ENCODE measurements at regions not wholly inside any gene's neighbourhood (a gene's known extent, or its start where the extent isn't known, plus 50 kb on each side); places are given as distances from the start of the nearest gene placed in this dataset.

GRCh38 chr4:108375434-108375833 is 206.7 kb upstream of the LEF1 start:
- Histone ChIP-seq H3K4me1 (ENCODE audit: control insufficient read depth, insufficient read depth, low read length) (peaks cover 8% of the 10 kb centered on the region), H3K27ac (ENCODE audit: insufficient read depth, low read depth, low read length, poor library complexity, severe bottlenecking) (no peak overlapping the region), H3K9me3 (ENCODE audit: control insufficient read depth, low read length) (no peaks in the 10 kb centered on the region), H3K4me3 (ENCODE audit: insufficient read depth, low read depth, low read length) (no peak overlapping the region), H3K36me3 (ENCODE audit: control insufficient read depth, insufficient read depth, low read length) (no peaks in the 10 kb centered on the region), H3K27me3 (ENCODE audit: control insufficient read depth, insufficient read depth, low read length, poor library complexity, severe bottlenecking) (no peaks in the 10 kb centered on the region)
- WGBS, 2 experiments: 88 to 90% methylated on average over 3 of the region's 3 CpGs

GRCh38 chr4:108372681-108373080 is 203.9 kb upstream of the LEF1 start:
- 90 to 96% methylated on average over 5 of the region's 5 CpGs for WGBS, 2 experiments
- Histone ChIP-seq H3K27ac (ENCODE audit: insufficient read depth, low read depth, low read length, poor library complexity, severe bottlenecking) (no peak overlapping the region), H3K4me1 (ENCODE audit: control insufficient read depth, insufficient read depth, low read length) (peaks cover 12% of the 10 kb centered on the region), H3K27me3 (ENCODE audit: control insufficient read depth, insufficient read depth, low read length, poor library complexity, severe bottlenecking) (no peaks in the 10 kb centered on the region), H3K9me3 (ENCODE audit: control insufficient read depth, low read length) (no peaks in the 10 kb centered on the region), H3K4me3 (ENCODE audit: insufficient read depth, low read depth, low read length) (no peak overlapping the region), H3K36me3 (ENCODE audit: control insufficient read depth, insufficient read depth, low read length) (no peaks in the 10 kb centered on the region)

GRCh38 chr4:108371282-108371681 is 202.6 kb upstream of the LEF1 start:
- Histone ChIP-seq H3K4me3 (ENCODE audit: insufficient read depth, low read depth, low read length) (no peak overlapping the region), H3K36me3 (ENCODE audit: control insufficient read depth, insufficient read depth, low read length) (no peaks in the 10 kb centered on the region), H3K4me1 (ENCODE audit: control insufficient read depth, insufficient read depth, low read length) (peaks cover 12% of the 10 kb centered on the region), H3K9me3 (ENCODE audit: control insufficient read depth, low read length) (no peaks in the 10 kb centered on the region), H3K27me3 (ENCODE audit: control insufficient read depth, insufficient read depth, low read length, poor library complexity, severe bottlenecking) (no peaks in the 10 kb centered on the region), H3K27ac (ENCODE audit: insufficient read depth, low read depth, low read length, poor library complexity, severe bottlenecking) (no peak overlapping the region)
- WGBS, 2 experiments: 77 to 88% methylated on average over 6 to 8 of the region's 8 CpGs

GRCh38 chr4:108370291-108371141 is 201.8 kb upstream of the LEF1 start:
- peaks cover 15% of the 10 kb centered on the region for H3K4me1 ChIP-seq (ENCODE audit: control insufficient read depth, insufficient read depth, low read length)
- H3K36me3 ChIP-seq (ENCODE audit: control insufficient read depth, insufficient read depth, low read length): no peaks in the 10 kb centered on the region
- no peaks in the 10 kb centered on the region for H3K27me3 ChIP-seq (ENCODE audit: control insufficient read depth, insufficient read depth, low read length, poor library complexity, severe bottlenecking)
- no peak overlapping the region for H3K27ac ChIP-seq (ENCODE audit: insufficient read depth, low read depth, low read length, poor library complexity, severe bottlenecking)
- no peaks in the 10 kb centered on the region for H3K9me3 ChIP-seq (ENCODE audit: control insufficient read depth, low read length)
- 85% methylated on average over 21 of the region's 21 CpGs for WGBS, 2 experiments
- H3K4me3 ChIP-seq (ENCODE audit: insufficient read depth, low read depth, low read length): no peak overlapping the region

- Histone ChIP-seq H3K4me3 (ENCODE audit: insufficient read depth, low read depth, low read length) (no peak overlapping the region), H3K27ac (ENCODE audit: insufficient read depth, low read depth, low read length, poor library complexity, severe bottlenecking) (no peak overlapping the region), H3K36me3 (ENCODE audit: control insufficient read depth, insufficient read depth, low read length) (no peaks in the 10 kb centered on the region), H3K27me3 (ENCODE audit: control insufficient read depth, insufficient read depth, low read length, poor library complexity, severe bottlenecking) (no peaks in the 10 kb centered on the region), H3K9me3 (ENCODE audit: control insufficient read depth, low read length) (no peaks in the 10 kb centered on the region), H3K4me1 (ENCODE audit: control insufficient read depth, insufficient read depth, low read length) (peaks cover 18% of the 10 kb centered on the region)
- WGBS, 2 experiments: 94% methylated on average over 5 of the region's 5 CpGs
Observed at GRCh38 chr4:108369035-108369655, 200.4 kb upstream of the LEF1 start.

GRCh38 chr4:108367751-108368150 is 199.0 kb upstream of the LEF1 start:
- Histone ChIP-seq H3K27me3 (ENCODE audit: control insufficient read depth, insufficient read depth, low read length, poor library complexity, severe bottlenecking) (no peaks in the 10 kb centered on the region), H3K27ac (ENCODE audit: insufficient read depth, low read depth, low read length, poor library complexity, severe bottlenecking) (no peak overlapping the region)
- 87 to 98% methylated on average over 2 of the region's 2 CpGs for WGBS, 2 experiments

GRCh38 chr4:108366716-108367115 is 198.0 kb upstream of the LEF1 start:
- Histone ChIP-seq H3K9me3 (ENCODE audit: control insufficient read depth, low read length) (no peaks in the 10 kb centered on the region), H3K4me3 (ENCODE audit: insufficient read depth, low read depth, low read length) (no peak overlapping the region), H3K4me1 (ENCODE audit: control insufficient read depth, insufficient read depth, low read length) (peaks cover 19% of the 10 kb centered on the region), H3K27ac (ENCODE audit: insufficient read depth, low read depth, low read length, poor library complexity, severe bottlenecking) (no peak overlapping the region), H3K36me3 (ENCODE audit: control insufficient read depth, insufficient read depth, low read length) (no peaks in the 10 kb centered on the region), H3K27me3 (ENCODE audit: control insufficient read depth, insufficient read depth, low read length, poor library complexity, severe bottlenecking) (no peaks in the 10 kb centered on the region)
- WGBS, 2 experiments: 85 to 87% methylated on average over 1 of the region's 1 CpG

More at GRCh38 chr4:108367751-108368150, 199.0 kb upstream of the LEF1 start:
- Histone ChIP-seq H3K4me1 (ENCODE audit: control insufficient read depth, insufficient read depth, low read length) (peaks cover 18% of the 10 kb centered on the region), H3K4me3 (ENCODE audit: insufficient read depth, low read depth, low read length) (no peak overlapping the region), H3K36me3 (ENCODE audit: control insufficient read depth, insufficient read depth, low read length) (no peaks in the 10 kb centered on the region), H3K9me3 (ENCODE audit: control insufficient read depth, low read length) (no peaks in the 10 kb centered on the region)

- no peak overlapping the region for H3K4me3 ChIP-seq (ENCODE audit: insufficient read depth, low read depth, low read length)
- H3K4me1 ChIP-seq (ENCODE audit: control insufficient read depth, insufficient read depth, low read length): peaks cover 24% of the 10 kb centered on the region
- no peak overlapping the region for H3K27ac ChIP-seq (ENCODE audit: insufficient read depth, low read depth, low read length, poor library complexity, severe bottlenecking)
- 57 to 62% methylated on average over 6 to 7 of the region's 7 CpGs for WGBS, 2 experiments
- H3K36me3 ChIP-seq (ENCODE audit: control insufficient read depth, insufficient read depth, low read length): no peaks in the 10 kb centered on the region
- no peaks in the 10 kb centered on the region for H3K27me3 ChIP-seq (ENCODE audit: control insufficient read depth, insufficient read depth, low read length, poor library complexity, severe bottlenecking)
- H3K9me3 ChIP-seq (ENCODE audit: control insufficient read depth, low read length): no peaks in the 10 kb centered on the region
Observed at GRCh38 chr4:108365551-108365950, 196.8 kb upstream of the LEF1 start.

GRCh38 chr4:108361886-108362285 is 193.2 kb upstream of the LEF1 start:
- Histone ChIP-seq H3K9me3 (ENCODE audit: control insufficient read depth, low read length) (no peaks in the 10 kb centered on the region), H3K4me1 (ENCODE audit: control insufficient read depth, insufficient read depth, low read length) (peaks cover 19% of the 10 kb centered on the region), H3K27ac (ENCODE audit: insufficient read depth, low read depth, low read length, poor library complexity, severe bottlenecking) (no peak overlapping the region), H3K27me3 (ENCODE audit: control insufficient read depth, insufficient read depth, low read length, poor library complexity, severe bottlenecking) (no peaks in the 10 kb centered on the region), H3K4me3 (ENCODE audit: insufficient read depth, low read depth, low read length) (no peak overlapping the region), H3K36me3 (ENCODE audit: control insufficient read depth, insufficient read depth, low read length) (no peaks in the 10 kb centered on the region)
- WGBS, 2 experiments: 94% methylated on average over 3 of the region's 3 CpGs

GRCh38 chr4:108361446-108361820 is 192.7 kb upstream of the LEF1 start:
- Histone ChIP-seq H3K9me3 (ENCODE audit: control insufficient read depth, low read length) (no peaks in the 10 kb centered on the region), H3K36me3 (ENCODE audit: control insufficient read depth, insufficient read depth, low read length) (no peaks in the 10 kb centered on the region), H3K27me3 (ENCODE audit: control insufficient read depth, insufficient read depth, low read length, poor library complexity, severe bottlenecking) (no peaks in the 10 kb centered on the region), H3K27ac (ENCODE audit: insufficient read depth, low read depth, low read length, poor library complexity, severe bottlenecking) (no peak overlapping the region), H3K4me1 (ENCODE audit: control insufficient read depth, insufficient read depth, low read length) (peaks cover 19% of the 10 kb centered on the region), H3K4me3 (ENCODE audit: insufficient read depth, low read depth, low read length) (no peak overlapping the region)
- WGBS, 2 experiments: 91 to 100% methylated on average over 1 to 2 of the region's 2 CpGs

Measured in ectodermal cell (in vitro differentiated cells).